Left lobe of liver (tissue), 2 donors: ENCODE measurements at regions not wholly inside any gene's neighbourhood (a gene's known extent, or its start where the extent isn't known, plus 50 kb on each side); places are given as distances from the start of the nearest gene placed in this dataset.

Source experiments
- ATAC-seq: fragments of 200-7000 bp; cut with Tn5 transposase; one replicate; pipeline ENCODE4 v1.9.1; 2020; ENCODE audit warnings: mild to moderate bottlenecking, moderate library complexity
- DNase-seq: peaks from one replicate; pipeline ENCODE4 v3.0.0-alpha.2; 2020; ENCODE audit warnings: low spot score
- donor health status: DM: no; HTN: no; CAD: no; lungs with moderate emphysema.
- donor health status: DM: no; HTN: yes; CAD: no.

DNA sequence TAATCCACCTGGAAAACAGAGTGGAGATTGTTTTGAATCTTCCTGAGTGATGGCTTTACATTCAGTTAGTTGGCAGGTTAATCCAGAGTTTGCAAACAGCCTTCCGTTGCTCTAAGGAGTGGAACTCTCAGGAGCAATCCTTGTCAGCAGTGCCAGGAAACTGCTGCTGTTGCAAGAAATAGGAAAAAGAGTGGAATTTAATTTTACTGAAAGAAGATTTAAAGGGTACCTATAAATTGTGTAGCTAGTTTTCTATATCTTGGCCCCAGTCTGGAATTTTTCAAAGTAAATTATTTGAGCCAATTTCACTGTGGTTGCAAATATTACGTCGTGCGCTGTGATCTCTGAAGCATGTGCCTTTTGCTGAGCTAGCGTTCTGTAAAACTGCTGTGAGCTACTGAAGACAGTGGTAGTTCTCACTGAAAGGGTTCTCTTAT lies 55.5 kb upstream of the SLC5A12 start:
- ATAC-seq (no peak), DNase-seq (no peak)

DNA sequence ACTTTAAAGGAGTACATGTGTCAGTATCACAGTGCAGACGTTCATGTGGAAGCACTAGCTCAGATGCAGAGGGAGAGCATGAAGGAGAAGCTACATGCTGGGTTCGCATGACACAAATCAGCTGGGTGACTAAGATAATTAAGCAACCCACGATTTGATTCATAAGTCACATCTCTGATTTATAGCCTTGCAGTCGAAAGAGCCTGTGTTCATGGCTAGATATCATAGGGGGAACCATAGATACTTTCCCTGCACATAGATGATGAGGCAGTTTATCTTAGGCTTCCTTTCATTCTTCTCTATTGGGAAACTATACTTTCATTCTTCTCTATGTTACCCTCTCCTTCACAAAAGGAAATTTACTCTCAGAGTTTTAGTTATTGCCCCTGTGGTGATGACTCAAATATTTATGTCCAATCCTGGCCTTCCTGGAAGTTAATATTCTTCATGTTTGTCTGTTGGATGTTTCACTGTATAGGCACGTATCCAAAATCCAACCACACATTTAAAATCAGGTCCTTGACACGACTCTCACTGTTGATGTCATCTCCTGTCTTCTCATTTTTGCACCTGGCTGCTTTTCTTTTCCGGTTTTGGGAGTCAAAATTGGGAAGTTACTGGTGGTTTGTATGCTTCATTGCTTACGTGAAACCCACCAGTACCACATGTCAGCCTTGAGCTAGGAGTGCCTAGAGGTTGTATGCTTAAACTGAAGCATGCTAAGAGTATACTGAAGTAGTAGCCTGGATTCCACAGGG lies 56.3 kb upstream of the SLC5A12 start:
- ATAC-seq (no peak), DNase-seq (no peak)

DNA sequence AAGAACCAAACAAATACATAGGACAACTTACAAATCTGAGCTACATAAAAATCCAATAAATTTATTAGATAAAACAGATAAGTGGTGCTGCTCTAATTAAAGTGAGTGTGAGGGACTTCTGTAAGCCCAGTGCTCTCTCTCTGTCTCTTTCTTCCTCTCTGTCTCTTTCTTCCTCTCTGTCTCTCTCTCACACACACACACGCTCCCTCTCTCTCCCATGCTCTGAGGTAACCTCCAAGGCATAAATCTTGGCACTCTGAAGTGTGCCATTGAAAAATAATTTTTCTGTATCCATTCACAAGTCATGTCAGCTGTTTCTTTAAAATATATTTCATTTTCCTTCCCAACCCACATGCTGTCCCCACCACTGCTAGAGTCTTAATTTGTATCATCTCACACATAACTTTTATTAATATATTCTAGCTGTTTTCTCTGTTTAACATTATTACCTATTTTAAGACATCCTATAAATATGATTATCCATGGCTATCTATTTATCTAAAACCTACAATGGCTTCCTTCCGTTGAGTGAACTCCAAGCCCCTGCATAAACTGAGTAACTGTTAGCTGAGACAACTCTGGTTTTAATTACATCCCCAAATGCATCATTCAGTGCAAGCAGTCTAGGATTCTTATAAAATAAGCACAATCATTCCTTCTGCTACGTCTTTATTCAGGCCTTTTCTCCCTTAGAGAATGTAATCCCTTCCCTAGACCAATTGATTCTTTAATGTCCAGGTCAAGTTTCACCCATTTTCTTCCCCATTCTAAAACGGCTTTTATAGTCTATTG lies 57.4 kb upstream of the SLC5A12 start:
- DNase-seq = no peak
- no peak for ATAC-seq

DNA sequence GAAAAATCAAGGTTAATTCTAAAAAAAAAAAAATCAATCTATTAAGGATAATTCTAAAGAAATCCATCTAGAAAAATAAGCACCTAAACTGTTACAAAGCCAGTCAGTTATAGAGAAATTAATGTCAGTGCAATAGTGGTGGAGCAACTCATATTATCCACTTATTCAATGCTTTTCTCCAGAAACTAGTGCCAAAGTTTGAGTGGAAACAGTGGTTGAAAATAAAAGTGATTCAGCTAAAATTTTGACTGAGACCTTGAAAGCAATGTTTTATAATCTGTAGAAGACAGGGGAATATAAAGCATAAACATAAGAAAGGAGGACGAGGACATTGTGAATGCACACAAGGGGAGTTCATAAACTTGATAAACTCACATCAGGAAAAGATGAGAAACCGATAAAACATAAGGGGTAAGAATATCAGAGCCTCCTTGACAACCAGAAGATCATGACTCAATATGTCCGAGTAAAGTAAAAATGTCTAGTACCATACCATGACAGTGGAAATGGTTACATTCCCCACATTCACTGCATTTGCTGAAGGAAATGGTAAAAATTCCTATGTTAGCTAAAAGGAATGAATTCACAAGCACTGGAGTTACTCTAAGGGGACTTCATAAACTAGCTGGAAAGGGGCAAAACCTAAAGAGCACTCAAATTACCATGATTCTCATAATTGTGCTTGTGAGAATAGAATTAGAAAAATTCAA lies 58.7 kb upstream of the SLC5A12 start:
- ATAC-seq (no peak), DNase-seq (no peak)

DNA sequence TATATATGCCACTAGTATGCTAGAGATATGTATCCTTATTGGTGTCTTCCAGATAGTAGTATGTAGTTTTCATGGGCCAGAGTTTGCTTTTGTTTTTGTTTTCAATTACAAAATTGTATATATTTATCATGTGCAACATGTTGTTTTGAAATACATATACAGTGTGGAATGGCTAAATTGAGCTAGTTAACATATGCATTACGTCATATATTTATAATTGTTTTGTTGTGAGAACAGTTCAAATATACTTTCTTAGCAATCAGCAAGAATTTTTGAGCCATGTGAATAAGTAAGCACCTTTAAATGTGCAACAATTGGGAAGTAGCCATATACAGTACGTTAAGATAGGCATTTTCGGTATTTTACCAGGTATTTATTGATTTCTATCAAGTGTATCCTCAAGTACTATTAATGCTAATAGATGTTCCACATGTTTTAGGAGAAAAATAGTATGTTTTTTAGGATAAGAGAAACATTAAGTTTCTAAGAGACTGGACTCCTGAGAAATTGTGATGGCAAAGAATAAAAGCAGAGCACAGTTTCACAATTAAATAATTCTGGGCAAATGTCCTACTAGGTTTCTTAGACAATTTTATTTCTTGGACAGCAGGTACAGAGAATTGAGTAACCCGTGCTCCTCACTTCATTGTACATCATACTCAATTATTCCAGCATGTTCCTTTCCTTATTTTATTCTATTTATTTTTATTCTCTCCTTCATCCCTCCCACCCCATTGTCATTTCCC lies 60.5 kb upstream of the SLC5A12 start:
- DNase-seq (no peak), ATAC-seq (no peak)

DNA sequence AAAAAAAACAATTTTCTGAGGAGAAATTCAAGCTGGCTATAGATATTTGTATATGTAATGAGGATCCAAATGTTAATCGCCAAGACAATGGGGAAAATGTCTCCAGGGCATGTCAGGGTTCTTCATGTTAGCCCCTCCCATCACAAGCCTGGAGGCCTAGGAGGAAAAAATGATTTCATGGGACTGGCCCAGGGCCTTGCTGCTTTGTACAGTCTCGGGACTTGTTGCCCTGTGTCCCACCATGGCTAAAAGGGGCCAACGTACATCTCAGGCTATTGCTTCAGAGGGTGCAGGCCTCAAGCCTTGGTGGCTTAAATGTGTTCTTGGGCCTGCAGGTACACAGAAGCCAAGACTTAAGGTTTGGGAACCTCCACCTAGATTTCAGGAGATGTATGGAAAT lies 62.1 kb upstream of the SLC5A12 start:
- DNase-seq = no peak
- ATAC-seq = no peak

DNA sequence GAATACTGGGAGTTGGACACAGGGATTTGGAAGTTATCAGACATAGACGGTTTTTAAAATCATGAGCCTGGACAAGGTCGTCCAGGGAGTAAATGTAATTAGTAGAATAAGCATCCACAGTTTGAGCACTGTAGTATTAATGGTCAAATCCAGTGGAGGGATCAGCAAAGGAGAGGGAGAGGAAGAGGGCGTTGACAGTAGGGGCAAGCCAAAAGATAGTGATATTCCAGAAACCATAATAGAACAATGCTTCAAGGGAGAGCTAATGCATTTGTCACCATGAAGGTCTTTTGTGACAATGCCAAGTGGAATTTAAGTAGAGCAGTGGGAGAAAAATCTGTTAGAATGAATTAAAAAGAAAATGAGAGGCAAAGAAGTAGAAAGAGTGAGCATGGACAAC lies 68.9 kb upstream of the SLC5A12 start:
- ATAC-seq = no peak
- DNase-seq = no peak

DNA sequence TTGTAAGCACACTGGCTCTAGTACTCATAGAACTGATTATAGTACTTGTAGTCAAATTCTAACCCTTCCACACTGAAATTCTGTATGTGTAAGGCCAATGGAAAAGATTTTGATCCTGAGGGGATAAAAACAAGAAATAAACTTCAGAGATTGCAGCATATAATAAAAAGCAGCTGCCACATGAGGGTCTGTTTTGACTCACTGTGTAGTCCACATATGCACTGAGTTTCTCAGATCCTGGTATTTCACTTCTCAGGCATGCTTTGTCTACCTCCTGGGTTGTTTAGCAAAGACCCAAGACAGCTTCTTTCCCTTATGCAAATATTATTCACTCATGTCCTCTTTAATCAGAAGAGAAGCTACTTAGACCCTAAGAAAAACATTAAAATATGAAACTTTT lies 71.1 kb upstream of the SLC5A12 start:
- ATAC-seq (no peak), DNase-seq (no peak)

DNA sequence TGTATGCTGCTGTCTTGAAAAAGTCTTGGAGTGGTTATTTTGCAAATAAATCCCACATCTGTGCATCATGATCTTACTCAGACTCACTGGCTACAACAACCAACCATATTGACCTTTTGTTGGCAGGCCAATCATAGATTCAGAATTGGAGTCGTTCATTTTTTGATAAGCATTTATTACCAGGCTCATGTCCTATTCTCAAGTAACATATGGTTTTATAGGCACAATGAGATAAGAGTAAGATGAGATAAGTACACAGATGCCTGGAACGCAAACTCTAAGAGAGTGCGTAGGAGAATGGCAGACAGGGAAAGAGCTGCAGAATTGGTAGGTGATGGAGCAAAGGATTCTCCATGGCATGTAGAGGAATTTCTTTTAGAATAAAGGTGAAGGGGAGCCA lies 71.6 kb upstream of the SLC5A12 start:
- DNase-seq (no peak), ATAC-seq (no peak)

DNA sequence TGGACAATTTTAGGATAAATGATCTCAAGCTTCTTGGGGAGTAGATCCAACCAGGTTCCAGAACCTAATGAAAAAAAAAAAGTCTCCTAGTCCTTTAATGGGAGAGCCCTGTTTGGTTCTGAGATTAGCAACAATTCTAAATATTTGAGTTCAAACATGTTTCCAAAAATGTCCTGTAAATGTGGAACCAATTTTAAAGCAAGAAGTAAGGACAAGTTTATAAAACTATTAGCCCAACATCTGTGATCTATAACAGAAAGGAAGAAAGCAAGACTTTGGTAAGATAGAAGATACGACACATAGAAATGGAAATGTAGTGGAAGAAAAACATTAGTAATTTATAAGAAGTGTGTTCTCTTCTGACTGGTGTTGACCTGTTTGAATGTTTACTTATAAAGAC lies 79.7 kb upstream of the SLC5A12 start:
- DNase-seq (no peak), ATAC-seq (no peak)

DNA sequence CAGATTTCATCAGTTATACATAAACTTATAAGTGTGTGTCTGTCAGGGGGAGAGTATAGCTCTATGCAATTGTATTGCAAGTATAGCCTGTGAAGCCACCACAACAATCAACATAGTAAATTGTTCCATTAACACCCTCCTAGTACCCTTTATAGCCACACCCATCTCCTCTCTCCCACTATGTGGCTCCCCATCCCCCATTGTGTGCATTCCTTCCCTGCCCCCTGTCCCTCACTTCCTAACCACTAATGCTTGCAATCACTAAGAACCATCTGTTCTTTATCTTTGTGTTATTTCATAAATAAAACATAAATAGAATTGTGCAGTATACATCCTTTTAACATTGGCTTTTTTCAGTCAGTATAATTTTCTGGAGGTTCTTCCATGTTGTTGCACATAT lies 83.1 kb upstream of the SLC5A12 start:
- ATAC-seq (no peak), DNase-seq (no peak)

DNA sequence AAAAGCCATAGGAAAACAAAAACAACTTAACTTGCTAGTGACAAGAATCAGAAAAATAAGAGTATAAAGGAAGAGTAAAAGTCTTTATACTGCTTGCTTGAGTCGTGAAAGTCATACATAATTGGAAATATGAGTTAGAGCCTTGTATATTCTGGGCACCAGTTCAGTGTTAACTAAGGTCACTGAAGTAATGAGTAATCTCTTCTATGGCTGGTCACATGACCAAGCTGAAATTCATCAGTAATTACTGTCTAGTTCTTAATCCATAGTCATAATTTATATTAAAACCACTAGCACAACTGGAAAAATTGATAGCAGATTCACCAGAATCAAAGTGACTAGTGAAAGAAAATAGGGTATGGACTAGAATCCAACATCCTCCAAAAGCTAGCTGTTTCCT lies 84.4 kb upstream of the SLC5A12 start:
- DNase-seq = no peak
- no peak for ATAC-seq

DNA sequence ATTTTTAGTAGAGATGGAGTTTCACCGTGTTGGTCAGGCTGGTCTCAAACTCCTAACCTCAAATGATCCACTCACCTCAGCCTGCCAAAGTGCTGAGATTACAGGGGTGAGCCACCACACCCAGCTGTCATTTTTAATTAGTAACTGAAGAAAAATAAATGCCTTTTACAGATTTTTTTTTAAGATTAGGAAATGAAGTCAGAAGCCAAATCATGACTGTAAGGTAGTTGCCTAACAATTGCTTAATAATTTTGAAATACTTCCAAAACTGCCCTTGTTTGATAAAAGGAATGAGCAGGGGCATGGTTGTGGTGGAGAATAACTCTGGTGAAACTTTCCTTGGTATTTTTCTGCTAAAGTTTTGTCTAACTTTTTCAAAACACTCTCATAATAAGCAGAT lies 98.9 kb upstream of the SLC5A12 start:
- DNase-seq (no peak), ATAC-seq (peak; percentile 80)

DNA sequence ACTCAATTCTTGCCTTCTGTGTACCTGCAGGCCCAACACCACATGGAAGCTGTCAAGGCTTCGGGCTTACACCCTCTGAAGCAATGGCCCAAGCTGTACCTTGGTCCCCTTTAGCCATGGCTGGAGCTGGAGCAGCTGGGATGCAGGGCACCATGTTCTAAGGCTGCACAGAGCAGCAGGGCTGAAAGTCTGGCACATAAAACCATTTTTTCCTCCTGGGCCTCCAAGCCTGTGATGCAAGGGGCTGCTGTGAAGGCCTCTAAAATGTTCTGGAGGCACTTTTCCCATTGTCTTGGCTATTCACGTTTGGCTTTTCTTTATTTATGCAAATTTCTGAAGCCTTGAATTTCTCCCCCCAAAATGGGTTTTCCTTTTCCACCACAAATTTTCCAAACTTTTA lies 102.1 kb upstream of the SLC5A12 start:
- DNase-seq (no peak), ATAC-seq (no peak)

DNA sequence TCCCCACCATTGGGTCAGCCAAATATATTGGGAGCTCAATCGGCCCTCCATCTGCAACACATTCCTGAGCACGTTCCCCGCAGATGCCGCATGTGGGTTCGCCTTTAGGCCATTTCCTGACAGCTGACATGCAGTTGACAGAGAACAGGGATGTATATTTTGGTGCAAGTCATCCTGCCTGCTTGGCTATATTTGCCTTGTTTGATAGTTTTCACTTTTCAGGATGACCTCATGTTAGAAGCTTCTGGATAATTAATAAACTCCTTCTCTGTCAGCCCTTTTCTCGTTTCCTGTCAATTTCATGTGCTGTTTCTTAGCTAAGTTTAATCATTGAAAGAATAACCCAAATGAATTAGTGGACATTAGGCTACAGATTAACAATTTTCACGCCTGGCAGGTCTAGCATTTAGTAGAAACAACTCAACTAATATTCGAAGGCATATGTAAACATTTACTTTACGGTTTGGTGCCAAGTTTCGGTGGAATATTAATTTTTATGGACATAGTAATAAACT lies 105.8 kb upstream of the SLC5A12 start:
- ATAC-seq (peak; percentile 23), DNase-seq (no peak)

DNA sequence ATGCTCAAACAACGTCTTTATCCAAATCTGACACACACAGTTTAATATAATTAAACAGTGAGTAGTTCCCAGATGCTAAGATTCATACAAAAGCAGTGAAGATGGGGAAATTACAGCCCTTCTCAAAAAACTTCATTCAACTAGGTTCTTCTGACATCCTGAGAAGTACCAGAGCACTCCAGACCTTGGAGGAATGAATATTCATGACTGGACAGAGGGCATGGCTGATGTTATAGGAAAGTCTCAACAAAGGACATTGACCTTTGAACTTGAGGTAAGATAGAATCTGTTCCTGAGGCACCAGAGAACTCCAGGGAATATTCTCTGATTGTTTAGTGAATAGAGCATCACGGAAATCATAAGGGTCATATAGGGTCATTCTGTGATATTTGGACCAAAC lies 106.4 kb upstream of the SLC5A12 start:
- ATAC-seq (peak; percentile 19), DNase-seq (no peak)

DNA sequence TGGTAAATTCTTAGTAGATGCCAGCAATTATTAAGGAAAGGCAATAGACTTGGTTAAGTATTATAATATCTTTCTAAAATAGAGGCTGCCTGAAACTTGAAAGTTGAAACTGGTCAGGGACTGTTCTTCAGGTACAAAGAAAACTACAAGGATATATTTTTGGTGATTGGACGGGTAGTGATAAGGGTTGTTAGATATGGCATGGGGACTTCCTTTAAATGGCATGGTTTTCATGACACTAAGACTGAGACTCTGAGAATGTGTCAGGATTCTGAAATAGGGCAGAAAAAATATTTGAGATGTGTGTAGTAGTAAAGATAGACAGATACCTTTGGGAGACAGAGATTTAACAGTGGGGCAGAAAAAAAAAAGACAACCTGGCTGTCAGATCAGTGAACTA lies 108.4 kb upstream of the SLC5A12 start:
- ATAC-seq (no peak), DNase-seq (no peak)

DNA sequence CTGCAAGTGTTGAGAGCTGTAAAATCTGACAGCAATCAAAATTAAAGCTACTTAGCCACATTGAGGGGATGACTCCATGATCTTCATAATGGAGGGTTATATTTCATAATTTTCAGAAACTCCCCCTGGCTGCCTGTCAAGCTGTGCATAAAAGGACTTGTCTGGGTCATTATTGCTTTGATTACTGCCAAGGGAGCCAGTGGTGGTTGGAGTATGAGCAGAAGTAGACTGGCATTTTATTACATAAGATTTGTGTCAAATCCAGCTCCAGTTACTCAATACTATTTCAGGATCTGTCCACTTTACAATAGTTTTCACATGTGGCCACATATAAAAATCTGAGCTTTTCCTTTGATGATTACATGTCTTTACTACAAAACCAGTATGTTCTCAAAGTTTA lies 108.9 kb upstream of the SLC5A12 start:
- peak; percentile 69 for ATAC-seq
- DNase-seq = no peak

DNA sequence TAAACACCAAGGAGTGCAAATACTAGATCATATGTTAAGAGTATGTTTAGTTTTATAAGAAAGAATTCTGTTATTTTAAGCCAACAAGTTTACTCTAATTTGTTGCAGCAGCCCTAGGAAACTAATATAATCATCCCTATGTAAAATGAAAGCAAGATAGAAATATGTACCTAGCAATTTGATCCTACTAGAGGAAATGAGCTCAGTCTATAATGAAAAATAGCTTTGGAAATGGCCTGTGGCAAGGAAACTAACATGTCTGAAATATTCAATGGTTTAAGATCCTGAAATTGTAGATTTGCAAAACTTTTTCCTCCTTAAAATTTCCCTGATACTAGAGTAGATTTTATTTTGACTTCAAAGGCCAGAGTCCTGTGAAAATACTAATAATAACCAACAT lies 112.7 kb upstream of the SLC5A12 start:
- no peak for ATAC-seq
- DNase-seq = no peak

DNA sequence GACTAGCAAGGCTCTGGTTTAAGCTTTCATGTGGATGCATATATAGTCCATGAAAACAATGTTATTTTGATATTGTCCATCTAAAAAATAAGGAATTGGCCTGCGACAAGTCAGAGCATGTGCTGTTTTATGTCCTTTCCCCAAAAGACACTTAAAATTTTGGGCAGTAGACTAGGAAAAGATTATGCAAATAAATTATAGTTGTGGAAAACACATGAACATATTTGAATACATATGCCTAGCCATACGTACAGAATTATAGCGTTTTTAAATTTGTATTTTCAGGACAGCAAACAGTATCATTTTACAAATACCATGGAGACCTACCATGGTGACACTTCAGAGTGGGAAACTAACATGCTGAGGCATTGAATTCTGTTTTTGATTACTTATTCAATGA lies 113.8 kb upstream of the SLC5A12 start:
- ATAC-seq = no peak

DNA sequence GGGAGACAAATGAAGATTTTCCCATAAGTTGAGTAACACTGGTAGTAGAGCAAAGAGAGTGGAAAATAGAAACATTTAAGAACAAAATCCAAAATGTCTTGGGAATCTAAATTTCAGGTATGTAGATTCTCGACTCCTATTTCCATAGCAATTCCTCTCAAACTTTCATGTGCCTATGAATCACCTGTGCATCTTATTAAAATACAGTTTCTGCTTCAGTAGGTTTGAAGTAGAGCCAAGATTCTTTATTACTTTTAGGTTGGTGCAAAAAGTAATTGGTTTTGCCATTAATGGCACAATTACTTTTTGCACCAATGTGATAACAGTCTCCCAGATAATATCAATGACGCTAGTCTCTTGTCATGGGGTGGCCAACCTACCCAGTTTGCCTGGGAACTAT lies 115.3 kb upstream of the SLC5A12 start:
- DNase-seq (no peak), ATAC-seq (no peak)

More for the DNA sequence above, 113.8 kb upstream of the SLC5A12 start:
- DNase-seq = no peak
